Mucosa of descending colon (tissue), 3 donors: ENCODE measurements at regions not wholly inside any gene's neighbourhood (a gene's known extent, or its start where the extent isn't known, plus 50 kb on each side); places are given as distances from the start of the nearest gene placed in this dataset.
"Not testable (repeated sequence)": the region's sequence is repeated elsewhere in the genome, so short reads cannot be mapped to it uniquely, and the experiment has no call there.

Experiments used
- ATAC-seq: fragments of 200-7000 bp; cut with Tn5 transposase; one replicate; pipeline ENCODE4 v1.9.1; 2020; ENCODE audit warnings: mild to moderate bottlenecking, moderate library complexity
- DNase-seq, 3 donors: peaks; one replicate each; pipeline ENCODE4 v3.0.0-alpha.2; 2020
- H3K36me3 ChIP-seq: fragments of 200-600 bp; one replicate; pipeline ENCODE4 v1.8.0; 2021; ENCODE audit warnings: low read depth, mild to moderate bottlenecking
- H3K4me1 ChIP-seq: fragments of 200-600 bp; one replicate; pipeline ENCODE4 v1.8.0; 2021; ENCODE audit warnings: low read depth, mild to moderate bottlenecking
- H3K4me3 ChIP-seq: fragments of 200-600 bp; one replicate; pipeline ENCODE4 v1.8.0; 2021; ENCODE audit warnings: mild to moderate bottlenecking
- H3K9me3 ChIP-seq: fragments of 200-600 bp; one replicate; pipeline ENCODE4 v1.8.0; 2021; ENCODE audit warnings: mild to moderate bottlenecking
- CTCF ChIP-seq: fragments of 200-600 bp; IDR thresholded peaks from one replicate; pipeline ENCODE4 v1.8.0; 2022; ENCODE audit warnings: antibody characterized with exemption, mild to moderate bottlenecking
- intact Hi-C, 2 donors: fragments of 100-400 bp; cut with DNase I in 1 of 2; cut with micrococcal nuclease in 1 of 2; formaldehyde crosslinking; loops; one replicate each; pipeline versions ENCODE4 v1.11.0 to v1.11.1; 2022; cut with DNase I, micrococcal nuclease
- donor health status: DM: no; HTN: no; CAD: no; lungs with moderate emphysema.
- donor health status: DM: no; HTN: no; CAD: no.
- donor health status: DM: no; HTN: yes; CAD: no.

GRCh38 chr20:26209171-26209941 is 512.7 kb upstream of the ZNF337 start:
- DNase-seq (peak in 1 of 3 donors; percentile 38), ATAC-seq (no peak)
- no peak overlapping the region for H3K4me3 ChIP-seq

DNA sequence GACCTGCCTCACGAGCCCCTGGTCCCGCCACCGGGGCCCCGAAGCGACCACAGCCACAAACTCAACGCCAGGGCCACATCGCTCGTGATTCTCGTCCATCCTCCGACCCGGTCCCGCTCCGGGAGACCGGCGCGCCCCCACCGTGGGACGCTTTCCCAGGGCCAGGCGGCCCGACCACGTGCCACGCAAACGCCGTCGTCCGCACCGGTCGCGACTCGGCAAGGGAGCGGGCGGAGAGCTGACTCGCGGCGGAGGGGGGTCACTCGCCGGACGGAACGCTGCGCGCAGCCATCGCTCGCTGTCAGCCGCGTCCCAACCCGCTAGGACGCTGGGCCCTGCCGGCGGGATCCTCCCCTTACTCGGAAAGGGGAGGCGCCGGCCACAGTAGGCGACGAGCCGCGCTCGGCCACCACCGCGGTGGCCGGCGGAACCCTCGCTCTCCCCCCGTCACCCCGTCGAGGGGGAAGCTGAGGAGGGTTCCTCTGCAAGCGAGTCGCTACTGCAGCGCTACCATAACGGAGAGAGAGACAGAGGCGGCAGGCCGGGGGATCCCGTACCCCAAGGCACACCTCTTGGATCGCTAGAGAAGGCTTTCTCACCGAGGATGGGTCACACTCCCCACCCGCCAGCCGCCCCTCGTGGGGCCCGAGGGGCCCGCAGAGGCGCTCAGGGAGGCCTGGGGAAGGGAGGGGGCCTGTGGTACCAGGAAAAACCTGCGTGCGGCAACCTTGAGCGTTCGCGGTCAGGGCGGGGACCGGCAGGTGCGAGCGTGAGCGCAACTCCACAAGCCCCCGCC is 511.8 kb upstream of the ZNF337 start:
- TF ChIP-seq CTCF, result no peak
- H3K36me3 ChIP-seq, result no peaks in the 10 kb centered on the region
- peak in 1 of 3 donors; percentile 48 for DNase-seq
- intact Hi-C loops, result no loop called here
- H3K4me1 ChIP-seq, result no peaks in the 10 kb centered on the region
- H3K9me3 ChIP-seq, result no peaks in the 10 kb centered on the region
- ATAC-seq, result no peak
- no peak overlapping the region for H3K4me3 ChIP-seq

More at GRCh38 chr20:26209171-26209941, 512.7 kb upstream of the ZNF337 start:
- Histone ChIP-seq H3K4me1 (no peaks in the 10 kb centered on the region), H3K9me3 (no peaks in the 10 kb centered on the region), H3K36me3 (no peaks in the 10 kb centered on the region)
- intact Hi-C loops, result no loop called here
- TF ChIP-seq CTCF, result no peak

GRCh38 chr20:26207967-26208295 is 511.3 kb upstream of the ZNF337 start:
- DNase-seq, result peak in 1 of 3 donors; percentile 27
- ATAC-seq, H3K36me3 ChIP-seq, H3K4me3 ChIP-seq, H3K4me1 ChIP-seq, intact Hi-C loops, H3K9me3 ChIP-seq: not testable (repeated sequence)

GRCh38 chr20:26207237-26207966 is 510.7 kb upstream of the ZNF337 start:
- Histone ChIP-seq H3K4me3 (no peak overlapping the region), H3K9me3 (peaks cover under 1% of the 10 kb centered on the region), H3K36me3 (no peaks in the 10 kb centered on the region), H3K4me1 (no peaks in the 10 kb centered on the region)
- TF ChIP-seq CTCF, result no peak
- ATAC-seq (no peak), DNase-seq (no peak)
- intact Hi-C loops, result no loop called here

DNA sequence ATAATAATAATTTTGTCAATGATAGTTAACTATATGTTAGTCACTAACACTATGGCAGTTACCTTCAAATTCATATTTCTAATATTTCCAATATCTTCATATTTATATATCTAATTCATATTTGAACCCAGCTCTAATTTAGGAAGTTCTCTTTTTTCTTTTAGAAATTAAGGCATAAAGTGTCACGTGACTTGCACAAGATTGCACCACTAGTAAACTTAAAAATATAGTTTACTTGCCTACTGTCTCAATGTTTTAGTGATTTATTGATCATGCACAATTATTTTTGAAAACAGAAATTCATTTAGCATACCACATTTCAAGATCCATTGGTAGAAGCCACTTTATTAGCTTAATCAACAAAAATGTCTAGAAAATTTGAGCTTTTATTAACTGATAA is 508.7 kb upstream of the ZNF337 start:
- Histone ChIP-seq H3K9me3 (peaks cover 20% of the 10 kb centered on the region), H3K4me3 (no peak overlapping the region), H3K36me3 (no peaks in the 10 kb centered on the region), H3K4me1 (no peaks in the 10 kb centered on the region)
- intact Hi-C loops, result no loop called here
- no peak for DNase-seq
- ATAC-seq, result no peak
- no peak for TF ChIP-seq CTCF

DNA sequence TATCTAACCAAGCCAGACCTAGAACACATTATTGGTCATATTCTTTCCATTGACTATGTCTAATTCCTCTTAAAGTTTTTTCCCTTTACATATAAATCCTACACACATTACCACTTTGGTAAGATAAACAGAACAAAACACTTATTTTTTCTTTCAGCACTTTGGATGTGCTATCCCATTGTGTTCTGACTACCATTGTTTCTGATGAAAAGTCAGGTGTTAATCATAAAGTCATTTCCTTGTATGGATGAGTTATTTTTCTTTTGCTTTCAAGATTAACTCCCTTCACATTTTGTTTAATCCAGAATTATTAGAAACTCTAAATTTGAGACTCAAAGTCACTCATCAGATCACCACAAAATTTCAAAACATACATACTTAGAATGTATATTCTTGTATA is 504.4 kb upstream of the ZNF337 start:
- DNase-seq, intact Hi-C loops, H3K4me1 ChIP-seq: not testable (repeated sequence)

DNA sequence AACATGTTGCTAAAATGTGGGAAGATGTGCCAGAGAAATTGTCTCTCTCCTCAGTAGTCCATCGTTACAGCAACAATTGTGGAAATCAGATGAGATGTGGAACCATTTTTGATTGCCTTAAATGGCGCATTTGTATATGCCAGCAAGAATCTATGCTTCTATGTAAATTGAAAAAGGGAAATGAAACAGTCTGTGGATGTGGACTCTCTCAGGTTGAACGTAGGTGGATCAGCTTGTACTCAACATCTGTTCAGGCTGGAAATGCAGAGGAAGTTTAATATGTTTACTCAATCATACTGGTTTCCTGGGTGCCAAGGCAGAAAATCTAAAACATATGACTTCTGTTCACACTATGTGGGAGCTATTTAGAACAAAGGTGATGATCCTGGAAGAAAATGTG is 490.7 kb upstream of the ZNF337 start:
- H3K36me3 ChIP-seq, H3K4me1 ChIP-seq, intact Hi-C loops, H3K4me3 ChIP-seq, ATAC-seq, DNase-seq, H3K9me3 ChIP-seq: not testable (repeated sequence)

More for the DNA sequence above, 504.4 kb upstream of the ZNF337 start:
- peaks cover 28% of the 10 kb centered on the region for H3K9me3 ChIP-seq
- not testable (repeated sequence) for H3K4me3 ChIP-seq, H3K36me3 ChIP-seq, ATAC-seq

DNA sequence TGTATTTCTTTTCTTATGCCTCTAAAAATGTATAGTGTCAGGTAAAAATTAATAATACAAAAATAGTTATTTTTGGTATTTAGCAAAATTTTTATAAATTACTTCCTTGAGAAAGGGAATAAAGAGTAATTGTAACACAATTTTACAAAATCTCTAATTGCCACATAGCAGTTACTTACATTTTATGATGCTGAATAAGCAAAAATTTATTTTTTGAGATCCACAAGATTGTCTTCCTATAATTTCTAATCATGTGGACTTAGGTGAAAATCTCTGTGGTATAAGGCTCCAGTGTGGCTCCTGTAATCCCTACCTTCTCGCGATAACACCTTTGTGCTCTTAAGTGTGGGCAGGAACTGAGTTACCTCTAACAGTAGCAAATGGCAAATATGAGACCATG is 487.1 kb upstream of the ZNF337 start:
- H3K4me1 ChIP-seq, DNase-seq, H3K9me3 ChIP-seq, H3K4me3 ChIP-seq, intact Hi-C loops, ATAC-seq, H3K36me3 ChIP-seq: not testable (repeated sequence)

- DNase-seq, H3K9me3 ChIP-seq, H3K36me3 ChIP-seq, intact Hi-C loops, H3K4me1 ChIP-seq, H3K4me3 ChIP-seq, ATAC-seq: not testable (repeated sequence)
Observed at GRCh38 chr20:26181364-26181763, 484.7 kb upstream of the ZNF337 start.
